ENCODE measurements at regions not wholly inside any gene's neighbourhood (a gene's known extent, or its start where the extent isn't known, plus 50 kb on each side); places are given as distances from the start of the nearest gene placed in this dataset.
"Not testable (repeated sequence)": the region's sequence is repeated elsewhere in the genome, so short reads cannot be mapped to it uniquely, and the experiment has no call there.

DNA sequence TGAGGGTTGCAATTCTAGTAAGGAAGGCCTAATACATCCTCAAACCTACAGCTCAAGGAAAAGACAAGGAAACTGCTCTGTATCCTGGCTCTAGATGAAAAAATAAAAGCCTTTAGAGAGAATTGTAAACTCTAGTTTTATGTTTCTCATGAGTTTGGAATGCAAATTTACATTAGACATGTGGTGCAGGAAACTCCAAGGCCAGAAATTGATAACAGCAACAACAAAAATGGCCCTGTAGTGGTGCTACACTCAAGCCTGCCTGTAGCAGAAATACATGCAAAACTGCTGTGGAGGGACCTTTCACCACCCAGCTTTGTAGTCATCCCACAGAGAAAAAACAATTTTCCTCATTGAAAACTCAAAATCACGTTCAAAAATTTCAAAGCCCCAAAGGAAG, 546.7 kb upstream of the LRRN3 start:
- H3K27ac ChIP-seq = no peak overlapping the region
- TF ChIP-seq, protein P1, sequence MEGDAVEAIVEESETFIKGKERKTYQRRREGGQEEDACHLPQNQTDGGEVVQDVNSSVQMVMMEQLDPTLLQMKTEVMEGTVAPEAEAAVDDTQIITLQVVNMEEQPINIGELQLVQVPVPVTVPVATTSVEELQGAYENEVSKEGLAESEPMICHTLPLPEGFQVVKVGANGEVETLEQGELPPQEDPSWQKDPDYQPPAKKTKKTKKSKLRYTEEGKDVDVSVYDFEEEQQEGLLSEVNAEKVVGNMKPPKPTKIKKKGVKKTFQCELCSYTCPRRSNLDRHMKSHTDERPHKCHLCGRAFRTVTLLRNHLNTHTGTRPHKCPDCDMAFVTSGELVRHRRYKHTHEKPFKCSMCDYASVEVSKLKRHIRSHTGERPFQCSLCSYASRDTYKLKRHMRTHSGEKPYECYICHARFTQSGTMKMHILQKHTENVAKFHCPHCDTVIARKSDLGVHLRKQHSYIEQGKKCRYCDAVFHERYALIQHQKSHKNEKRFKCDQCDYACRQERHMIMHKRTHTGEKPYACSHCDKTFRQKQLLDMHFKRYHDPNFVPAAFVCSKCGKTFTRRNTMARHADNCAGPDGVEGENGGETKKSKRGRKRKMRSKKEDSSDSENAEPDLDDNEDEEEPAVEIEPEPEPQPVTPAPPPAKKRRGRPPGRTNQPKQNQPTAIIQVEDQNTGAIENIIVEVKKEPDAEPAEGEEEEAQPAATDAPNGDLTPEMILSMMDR (conservative IDR thresholded peaks at IDR 0.05) = no peak

DNA sequence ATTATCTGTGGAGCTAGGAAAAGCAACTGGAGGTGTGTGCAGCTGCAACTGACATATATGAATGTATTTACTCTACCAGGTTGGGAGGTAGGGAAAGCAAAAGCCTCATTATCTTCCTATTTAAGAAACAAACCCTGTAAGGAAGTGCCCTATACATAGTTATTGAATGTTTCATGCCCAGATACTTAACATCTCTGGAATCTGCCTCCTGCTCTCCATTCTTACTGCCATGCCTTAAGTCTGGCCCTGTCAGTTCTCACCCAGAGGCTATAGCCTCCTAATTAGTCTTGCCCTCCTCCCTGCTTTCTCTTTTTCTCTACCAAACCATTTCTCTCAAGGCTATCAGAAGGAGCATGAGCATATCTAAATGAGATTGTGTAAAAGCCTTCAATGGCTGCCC, 542.6 kb upstream of the LRRN3 start:
- no peak overlapping the region for H3K27ac ChIP-seq
- TF ChIP-seq, protein P1 (conservative IDR thresholded peaks at IDR 0.05) = no peak

GRCh38 chr7:110557136-110557535, 533.8 kb upstream of the LRRN3 start:
- no peak overlapping the region for H3K27ac ChIP-seq
- TF ChIP-seq, protein P1 (conservative IDR thresholded peaks at IDR 0.05) = no peak

GRCh38 chr7:110563286-110563685, 527.6 kb upstream of the LRRN3 start:
- H3K27ac ChIP-seq = not testable (repeated sequence)

GRCh38 chr7:110564246-110564645, 526.7 kb upstream of the LRRN3 start:
- no peak overlapping the region for H3K27ac ChIP-seq
- TF ChIP-seq, protein P1 (conservative IDR thresholded peaks at IDR 0.05) = no peak

DNA sequence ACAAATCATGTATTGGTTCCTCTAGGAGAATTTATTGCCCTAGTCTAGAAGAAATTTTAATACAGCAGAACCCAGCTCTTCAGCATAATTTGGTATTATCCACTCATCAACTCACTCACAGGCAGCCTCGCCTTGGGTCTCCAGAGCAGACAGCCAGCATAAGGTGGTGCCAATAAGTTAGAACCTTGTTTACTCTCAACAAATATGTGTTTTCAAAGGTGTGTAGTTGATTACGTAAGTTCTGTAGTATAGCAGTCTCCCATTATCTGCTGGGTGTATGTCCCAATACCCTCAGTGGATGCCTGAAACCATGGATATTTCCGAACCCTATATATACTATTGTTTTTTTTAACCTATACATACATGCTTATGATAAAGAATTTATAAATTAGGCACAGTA, 522.5 kb upstream of the LRRN3 start:
- TF ChIP-seq, protein P1 (conservative IDR thresholded peaks at IDR 0.05) = no peak
- H3K27ac ChIP-seq = no peak overlapping the region

DNA sequence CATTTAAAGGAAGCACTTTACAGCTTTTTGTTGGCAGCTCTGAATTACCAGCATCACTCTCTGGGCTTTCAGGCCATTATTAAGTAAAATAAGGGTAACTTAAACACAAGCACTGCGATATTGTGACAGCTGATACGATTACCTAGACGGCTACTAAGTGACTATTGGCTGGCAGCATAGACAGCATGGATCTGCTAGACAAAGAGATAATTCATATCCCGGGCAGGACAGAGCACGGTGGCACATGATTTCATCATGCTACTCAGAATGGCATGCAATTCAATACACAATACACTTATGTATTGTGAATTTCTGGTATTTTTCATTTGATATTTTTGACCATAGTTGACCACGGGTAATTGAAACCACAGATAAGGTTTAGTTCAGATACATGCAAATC, 522.0 kb upstream of the LRRN3 start:
- H3K27ac ChIP-seq = no peak overlapping the region
- TF ChIP-seq, protein P1 (conservative IDR thresholded peaks at IDR 0.05) = no peak

- H3K27ac ChIP-seq = no peak overlapping the region
- TF ChIP-seq, protein P1 (conservative IDR thresholded peaks at IDR 0.05) = no peak
Measured at GRCh38 chr7:110569486-110570205, 521.3 kb upstream of the LRRN3 start.

All from VCaP (cell line).